Keratinocyte (primary cell): ENCODE measurements at regions not wholly inside any gene's neighbourhood (a gene's known extent, or its start where the extent isn't known, plus 50 kb on each side); places are given as distances from the start of the nearest gene placed in this dataset.

Experiments
- CTCF ChIP-seq, 3 experiments: IDR thresholded peaks in 1 of 3; conservative IDR thresholded peaks in 1 of 3; optimal IDR thresholded peaks in 1 of 3; 2 replicates in 2 of 3; 3 replicates in 1 of 3; pipeline versions ENCODE3 to v1.5.1; 2011; ENCODE audit warnings: low read length in 3 of 3, mild to moderate bottlenecking in 3 of 3, moderate library complexity in 2 of 3, control low read depth in 1 of 3, inconsistent platforms in 1 of 3; ENCODE audit not compliant: insufficient read depth in 2 of 3; ENCODE audit errors: extremely low read depth in 1 of 3
- EZH2 ChIP-seq: IDR thresholded peaks from one replicate; pipeline ENCODE4 v1.6.1; 2012; ENCODE audit warnings: inconsistent platforms, mild to moderate bottlenecking, low read length, moderate library complexity

GRCh38 chr11:19651653-19652052, 61.0 kb upstream of the NAV2 start:
- no peak for TF ChIP-seq EZH2
- no peak for TF ChIP-seq CTCF (optimal IDR thresholded peaks at IDR 0.05 in 1 of 3, IDR thresholded peaks at IDR 0.05 in 1 of 3, conservative IDR thresholded peaks at IDR 0.05 in 1 of 3; ENCODE audit: extremely low read depth in 1 of 3, insufficient read depth in 2 of 3, low read length in 3 of 3)
